ENCODE measurements at regions not wholly inside any gene's neighbourhood (a gene's known extent, or its start where the extent isn't known, plus 50 kb on each side); places are given as distances from the start of the nearest gene placed in this dataset.
"Not testable (repeated sequence)": the region's sequence is repeated elsewhere in the genome, so short reads cannot be mapped to it uniquely, and the experiment has no call there.

- TF ChIP-seq CTCF (conservative IDR thresholded peaks at IDR 0.05; ENCODE audit: low read depth, low read length); EZH2 (IDR thresholded peaks at IDR 0.05; ENCODE audit: low read length, unreplicated experiment); EZH2phosphoT487 (IDR thresholded peaks at IDR 0.05; ENCODE audit: borderline replicate concordance, low read length): not testable (repeated sequence)
These were observed 203.4 kb upstream of the WSB1 start for GRCh38 chr17:27090450-27091042.
